ENCODE measurements at regions not wholly inside any gene's neighbourhood (a gene's known extent, or its start where the extent isn't known, plus 50 kb on each side); places are given as distances from the start of the nearest gene placed in this dataset.

- Mint-ChIP-seq H3K4me1 (peaks cover 3% of the 10 kb centered on the region), H3K27ac (no peak overlapping the region), H3K27me3 (no peaks in the 10 kb centered on the region), H3K36me3 (ENCODE audit: low read depth) (no peaks in the 10 kb centered on the region), H3K4me3 (no peak overlapping the region), H3K9me3 (no peaks in the 10 kb centered on the region)
- ATAC-seq (ENCODE audit: low read depth) (no peak), DNase-seq (no peak)
- no peak for TF ChIP-seq CTCF (IDR thresholded peaks at IDR 0.05)
- ChIA-PET POLR2A (no interaction called here), CTCF (no interaction called here)
- intact Hi-C loops (cut with micrococcal nuclease): no loop called here
These were observed 80.2 kb upstream of the GREM2 start for GRCh38 chr1:240691909-240692705.

GRCh38 chr1:240691501-240691900 lies 79.5 kb upstream of the GREM2 start:
- H3K27ac Mint-ChIP-seq: no peak overlapping the region
- intact Hi-C loops (cut with micrococcal nuclease): no loop called here
- H3K36me3 Mint-ChIP-seq (ENCODE audit: low read depth): no peaks in the 10 kb centered on the region
- TF ChIP-seq CTCF (IDR thresholded peaks at IDR 0.05): no peak
- H3K4me3 Mint-ChIP-seq: no peak overlapping the region
- ChIA-PET CTCF (no interaction called here), POLR2A (no interaction called here)
- H3K4me1 Mint-ChIP-seq: peaks cover 3% of the 10 kb centered on the region
- no peak for ATAC-seq (ENCODE audit: low read depth)
- no peak for DNase-seq
- H3K27me3 Mint-ChIP-seq: no peaks in the 10 kb centered on the region
- no peaks in the 10 kb centered on the region for H3K9me3 Mint-ChIP-seq

- ATAC-seq (ENCODE audit: low read depth) (no peak), DNase-seq (no peak)
- intact Hi-C loops (cut with micrococcal nuclease): no loop called here
- ChIA-PET POLR2A (no interaction called here), CTCF (no interaction called here)
- Mint-ChIP-seq H3K4me3 (no peak overlapping the region), H3K27ac (no peak overlapping the region), H3K27me3 (no peaks in the 10 kb centered on the region), H3K36me3 (ENCODE audit: low read depth) (no peaks in the 10 kb centered on the region), H3K4me1 (peaks cover 3% of the 10 kb centered on the region), H3K9me3 (no peaks in the 10 kb centered on the region)
- no peak for TF ChIP-seq CTCF (IDR thresholded peaks at IDR 0.05)
These were observed 75.9 kb upstream of the GREM2 start for GRCh38 chr1:240687820-240688219.

- ATAC-seq (ENCODE audit: low read depth) (no peak), DNase-seq (no peak)
- intact Hi-C loops (cut with micrococcal nuclease): no loop called here
- H3K27ac Mint-ChIP-seq: no peak overlapping the region
- no peak for TF ChIP-seq CTCF (IDR thresholded peaks at IDR 0.05)
- POLR2A ChIA-PET: no interaction called here
- H3K9me3 Mint-ChIP-seq: peaks cover 5% of the 10 kb centered on the region
- H3K4me1 Mint-ChIP-seq: peaks cover 3% of the 10 kb centered on the region
- H3K4me3 Mint-ChIP-seq: no peak overlapping the region
- H3K36me3 Mint-ChIP-seq (ENCODE audit: low read depth): no peaks in the 10 kb centered on the region
- H3K27me3 Mint-ChIP-seq: no peaks in the 10 kb centered on the region
- CTCF ChIA-PET: no interaction called here
These were observed 71.6 kb upstream of the GREM2 start for GRCh38 chr1:240683576-240683975.

GRCh38 chr1:240682859-240683242 lies 70.9 kb upstream of the GREM2 start:
- intact Hi-C loops (cut with micrococcal nuclease): no loop called here
- Mint-ChIP-seq H3K27ac (no peak overlapping the region), H3K4me1 (peaks cover 1% of the 10 kb centered on the region), H3K27me3 (no peaks in the 10 kb centered on the region), H3K4me3 (no peak overlapping the region), H3K36me3 (ENCODE audit: low read depth) (no peaks in the 10 kb centered on the region), H3K9me3 (peaks cover 5% of the 10 kb centered on the region)
- no peak for TF ChIP-seq CTCF (IDR thresholded peaks at IDR 0.05)
- DNase-seq (no peak), ATAC-seq (ENCODE audit: low read depth) (no peak)
- CTCF ChIA-PET: no interaction called here
- POLR2A ChIA-PET: no interaction called here

All from activated B cell treated with CpG ODN at 0.5 μM for 24 hours (primary cell).